ENCODE measurements at regions not wholly inside any gene's neighbourhood (a gene's known extent, or its start where the extent isn't known, plus 50 kb on each side); places are given as distances from the start of the nearest gene placed in this dataset.

GRCh38 chr19:21638776-21639175, 128.6 kb downstream of the ZNF100 start:
- TF ChIP-seq RBBP5 (IDR thresholded peaks at IDR 0.05; ENCODE audit: borderline replicate concordance, insufficient read depth, low read length, poor library complexity, severe bottlenecking) (no peak), TAF1 (IDR thresholded peaks at IDR 0.05; ENCODE audit: control insufficient read depth, extremely low read depth, insufficient read depth, low read length, severe bottlenecking) (no peak), ZNF121 (CRISPR knock-in tag; conservative IDR thresholded peaks at IDR 0.05) (no peak)

All from K562 (cell line).